Hepatocyte (in vitro differentiated cells): ENCODE measurements at regions not wholly inside any gene's neighbourhood (a gene's known extent, or its start where the extent isn't known, plus 50 kb on each side); places are given as distances from the start of the nearest gene placed in this dataset.

Experiments
- DNase-seq: peaks from one replicate; pipeline ENCODE4 v3.0.0-alpha.2; 2016; ENCODE audit warnings: low spot score
- H2AFZ ChIP-seq: fragments of 200-600 bp; sonication (generic); 2 replicates; pipeline ENCODE4 v1.6.0; 2016; ENCODE audit warnings: antibody characterized with exemption, mild to moderate bottlenecking
- H3K27ac ChIP-seq: fragments of 200-600 bp; sonication (generic); 2 replicates; pipeline ENCODE4 v1.5.1; 2016; ENCODE audit warnings: mild to moderate bottlenecking
- H3K27me3 ChIP-seq: fragments of 200-600 bp; sonication (generic); 2 replicates; pipeline ENCODE4 v1.6.1; 2016
- H3K36me3 ChIP-seq: fragments of 200-600 bp; sonication (generic); replicated peaks from 2 replicates; pipeline ENCODE4 v1.5.1; 2016; ENCODE audit warnings: low read depth; ENCODE audit not compliant: insufficient read depth
- H3K4me1 ChIP-seq: fragments of 200-600 bp; sonication (generic); 2 replicates; pipeline ENCODE4 v1.5.1; 2016; ENCODE audit warnings: mild to moderate bottlenecking, moderate library complexity; ENCODE audit not compliant: insufficient read depth
- H3K4me2 ChIP-seq: fragments of 200-600 bp; sonication (generic); 2 replicates; pipeline ENCODE4 v1.6.0; 2016
- H3K4me3 ChIP-seq: fragments of 200-600 bp; sonication (generic); 2 replicates; pipeline ENCODE4 v1.5.1; 2016; ENCODE audit warnings: mild to moderate bottlenecking
- H3K79me2 ChIP-seq: fragments of 200-600 bp; sonication (generic); 2 replicates; pipeline ENCODE4 v1.6.0; 2017; ENCODE audit warnings: mild to moderate bottlenecking
- H3K9me2 ChIP-seq: fragments of 200-600 bp; sonication (generic); replicated peaks from 2 replicates; pipeline ENCODE4 v1.6.0; 2017; ENCODE audit warnings: mild to moderate bottlenecking; ENCODE audit not compliant: insufficient read depth
- H3K9me3 ChIP-seq: fragments of 200-600 bp; sonication (generic); 2 replicates; pipeline ENCODE4 v1.5.1; 2016; ENCODE audit warnings: low read depth, mild to moderate bottlenecking
- H4K20me1 ChIP-seq: fragments of 200-600 bp; sonication (generic); 2 replicates; pipeline ENCODE4 v1.6.0; 2016; ENCODE audit warnings: mild to moderate bottlenecking; ENCODE audit not compliant: insufficient read depth, poor library complexity, severe bottlenecking
- EZH2 ChIP-seq: fragments of 200-600 bp; sonication (generic); IDR thresholded peaks from 2 replicates; pipeline ENCODE4 v1.6.1; 2016; ENCODE audit warnings: antibody characterized with exemption, mild to moderate bottlenecking, borderline replicate concordance
- EZH2phosphoT487 ChIP-seq: fragments of 200-600 bp; sonication (generic); IDR thresholded peaks from one replicate; pipeline ENCODE4 v1.6.1; 2018; ENCODE audit warnings: antibody characterized with exemption, mild to moderate bottlenecking, low read depth, moderate library complexity; ENCODE audit not compliant: unreplicated experiment, severe bottlenecking
- WGBS: methylation state at CpG from one replicate; pipeline ENCODE4 v1.1.6; 2016; ENCODE audit warnings: low lambda C conversion rate; ENCODE audit errors: missing lambda C conversion rate; 5-methylcytosine and 5-hydroxymethylcytosine counted together
- TF ChIP-seq, protein P1 (sequence below): fragments of 200-600 bp; sonication (generic); IDR thresholded peaks from 2 replicates; pipeline ENCODE4 v1.5.1; 2016; ENCODE audit warnings: antibody characterized with exemption, mild to moderate bottlenecking; ENCODE audit not compliant: poor library complexity

DNA sequence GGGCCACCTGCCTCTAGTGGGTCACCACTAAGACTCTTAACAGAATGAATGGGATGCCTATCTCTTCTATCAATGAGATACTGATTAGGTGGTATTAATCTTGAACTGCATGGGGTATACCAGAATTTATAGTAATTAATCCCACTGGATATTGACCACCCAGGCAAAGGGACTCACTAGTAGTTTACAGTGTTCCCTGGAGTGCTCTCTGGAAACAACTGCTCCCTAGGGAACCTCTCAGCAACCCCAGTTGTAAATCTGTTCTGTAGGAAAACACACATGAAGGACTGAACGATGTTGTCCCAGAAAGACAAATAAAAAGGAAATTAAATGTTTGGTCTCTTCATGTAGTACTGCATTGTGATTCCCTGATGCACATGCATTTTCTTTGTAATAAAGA, 430.5 kb downstream of the HLX start:
- no peak for DNase-seq
- H3K27ac ChIP-seq, result no peak overlapping the region
- H4K20me1 ChIP-seq, result no peaks in the 10 kb centered on the region
- H3K4me1 ChIP-seq, result no peaks in the 10 kb centered on the region
- TF ChIP-seq, protein P1, sequence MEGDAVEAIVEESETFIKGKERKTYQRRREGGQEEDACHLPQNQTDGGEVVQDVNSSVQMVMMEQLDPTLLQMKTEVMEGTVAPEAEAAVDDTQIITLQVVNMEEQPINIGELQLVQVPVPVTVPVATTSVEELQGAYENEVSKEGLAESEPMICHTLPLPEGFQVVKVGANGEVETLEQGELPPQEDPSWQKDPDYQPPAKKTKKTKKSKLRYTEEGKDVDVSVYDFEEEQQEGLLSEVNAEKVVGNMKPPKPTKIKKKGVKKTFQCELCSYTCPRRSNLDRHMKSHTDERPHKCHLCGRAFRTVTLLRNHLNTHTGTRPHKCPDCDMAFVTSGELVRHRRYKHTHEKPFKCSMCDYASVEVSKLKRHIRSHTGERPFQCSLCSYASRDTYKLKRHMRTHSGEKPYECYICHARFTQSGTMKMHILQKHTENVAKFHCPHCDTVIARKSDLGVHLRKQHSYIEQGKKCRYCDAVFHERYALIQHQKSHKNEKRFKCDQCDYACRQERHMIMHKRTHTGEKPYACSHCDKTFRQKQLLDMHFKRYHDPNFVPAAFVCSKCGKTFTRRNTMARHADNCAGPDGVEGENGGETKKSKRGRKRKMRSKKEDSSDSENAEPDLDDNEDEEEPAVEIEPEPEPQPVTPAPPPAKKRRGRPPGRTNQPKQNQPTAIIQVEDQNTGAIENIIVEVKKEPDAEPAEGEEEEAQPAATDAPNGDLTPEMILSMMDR, result no peak
- TF ChIP-seq EZH2phosphoT487 (no peak), EZH2 (no peak)
- H3K36me3 ChIP-seq, result no peaks in the 10 kb centered on the region
- H3K4me3 ChIP-seq, result no peak overlapping the region
- H2AFZ ChIP-seq, result no peak overlapping the region
- no peaks in the 10 kb centered on the region for H3K9me3 ChIP-seq
- no peaks in the 10 kb centered on the region for H3K79me2 ChIP-seq
- H3K9me2 ChIP-seq, result no peaks in the 10 kb centered on the region
- no peaks in the 10 kb centered on the region for H3K27me3 ChIP-seq
- no peak overlapping the region for H3K4me2 ChIP-seq
- 38% methylated on average over 1 of the region's 1 CpG for WGBS

DNA sequence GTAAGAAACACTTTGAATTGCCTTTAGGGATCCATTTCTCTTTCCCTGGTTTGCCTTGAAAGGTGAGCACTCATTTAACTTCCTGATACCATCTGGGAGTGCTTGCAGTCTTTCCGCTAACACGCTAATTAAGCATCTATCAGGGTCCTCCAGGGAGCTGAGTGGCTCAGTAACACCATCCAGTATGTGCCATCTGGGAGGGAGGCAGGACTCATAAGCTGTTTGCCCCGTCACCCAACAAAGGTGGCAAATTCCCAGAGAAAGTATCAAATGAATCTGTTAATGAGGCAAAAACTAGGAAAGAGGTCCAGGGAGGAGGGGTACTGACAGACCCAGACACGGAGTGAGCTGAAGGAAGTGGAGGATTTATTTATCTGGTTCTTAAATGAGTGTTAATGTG, 430.9 kb downstream of the HLX start:
- H4K20me1 ChIP-seq, result no peaks in the 10 kb centered on the region
- H3K36me3 ChIP-seq, result no peaks in the 10 kb centered on the region
- H2AFZ ChIP-seq, result no peak overlapping the region
- H3K27ac ChIP-seq, result no peak overlapping the region
- no peaks in the 10 kb centered on the region for H3K9me3 ChIP-seq
- TF ChIP-seq EZH2, result no peak
- TF ChIP-seq, protein P1, result no peak
- no peak for TF ChIP-seq EZH2phosphoT487
- H3K79me2 ChIP-seq, result no peaks in the 10 kb centered on the region
- 52% methylated on average over 4 of the region's 4 CpGs for WGBS
- no peaks in the 10 kb centered on the region for H3K27me3 ChIP-seq
- H3K9me2 ChIP-seq, result no peaks in the 10 kb centered on the region
- no peak overlapping the region for H3K4me3 ChIP-seq
- peaks cover 2% of the 10 kb centered on the region for H3K4me1 ChIP-seq
- DNase-seq, result no peak
- no peak overlapping the region for H3K4me2 ChIP-seq

DNA sequence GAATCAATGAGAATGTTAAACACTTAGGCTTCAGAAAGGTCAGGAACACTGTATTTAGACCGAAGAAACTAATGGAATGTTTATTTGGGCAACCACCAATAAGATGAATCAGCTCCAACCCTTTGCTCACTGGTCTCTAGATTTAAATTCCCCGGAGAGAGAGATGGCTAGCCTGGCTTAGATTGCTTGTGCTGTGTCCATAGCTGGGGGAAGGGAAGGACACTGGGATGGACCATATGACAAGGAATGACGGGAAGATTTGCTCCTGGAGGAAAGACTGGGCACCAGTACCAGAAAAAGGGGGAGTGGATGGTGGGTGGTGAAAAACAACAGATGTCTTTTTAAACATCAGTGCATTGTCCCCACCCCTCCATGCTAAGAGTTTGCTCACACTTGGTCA, 426.6 kb downstream of the DUSP10 start:
- Histone ChIP-seq H3K79me2 (no peaks in the 10 kb centered on the region), H3K27ac (no peak overlapping the region), H3K9me3 (no peaks in the 10 kb centered on the region), H3K4me1 (peaks cover 2% of the 10 kb centered on the region), H3K4me2 (no peak overlapping the region), H3K4me3 (no peak overlapping the region), H3K27me3 (no peaks in the 10 kb centered on the region), H4K20me1 (no peaks in the 10 kb centered on the region), H3K36me3 (no peaks in the 10 kb centered on the region), H3K9me2 (no peaks in the 10 kb centered on the region), H2AFZ (no peak overlapping the region)
- WGBS, result 20% methylated on average over 3 of the region's 3 CpGs
- no peak for TF ChIP-seq EZH2
- DNase-seq, result no peak

DNA sequence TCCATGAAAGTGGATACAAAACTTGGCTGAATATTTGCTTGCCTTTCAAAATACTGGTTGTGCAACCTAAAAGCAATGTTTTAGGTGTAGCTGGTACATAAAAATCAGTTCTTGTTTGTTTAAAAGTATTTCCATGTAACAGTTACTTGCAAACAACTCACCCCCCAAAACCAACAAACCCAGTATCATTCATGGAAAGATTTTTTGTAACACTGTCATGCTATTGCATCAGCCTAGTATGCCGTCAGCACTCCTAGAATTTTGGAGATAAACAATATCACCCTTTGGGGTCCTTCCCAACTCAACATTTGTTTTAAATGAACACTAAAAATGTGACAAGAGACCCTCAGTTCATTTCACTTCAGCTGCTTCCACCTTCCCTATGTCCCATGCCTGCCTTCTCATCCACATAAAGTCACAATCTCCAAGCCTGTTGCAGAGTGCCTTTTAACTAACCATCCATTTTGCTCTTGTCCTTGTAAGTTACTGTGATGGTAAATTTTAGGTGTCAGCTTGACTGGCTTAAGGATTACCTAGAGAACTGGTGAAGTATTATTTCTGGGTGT, 425.3 kb downstream of the DUSP10 start:
- Histone ChIP-seq H3K27me3 (no peaks in the 10 kb centered on the region), H3K4me1 (peaks cover 2% of the 10 kb centered on the region), H3K9me2 (no peaks in the 10 kb centered on the region), H3K79me2 (no peaks in the 10 kb centered on the region), H3K27ac (no peak overlapping the region), H4K20me1 (no peaks in the 10 kb centered on the region), H3K36me3 (no peaks in the 10 kb centered on the region), H3K9me3 (no peaks in the 10 kb centered on the region), H3K4me3 (no peak overlapping the region), H3K4me2 (no peak overlapping the region), H2AFZ (no peak overlapping the region)
- TF ChIP-seq EZH2, result no peak
- TF ChIP-seq, protein P1, result no peak
- no peak for TF ChIP-seq EZH2phosphoT487
- 60% methylated on average over 1 of the region's 1 CpG for WGBS
- no peak for DNase-seq
